Vagina (tissue), 2 donors: ENCODE measurements at regions not wholly inside any gene's neighbourhood (a gene's known extent, or its start where the extent isn't known, plus 50 kb on each side); places are given as distances from the start of the nearest gene placed in this dataset.

Experiments used
- DNase-seq, 2 donors: peaks; one replicate each; pipeline ENCODE4 v3.0.0-alpha.2; 2017; ENCODE audit errors: extremely low spot score in 2 of 2
- H3K27ac ChIP-seq: fragments of 200-600 bp; sonication (generic); one replicate; pipeline ENCODE4 v1.5.1; 2019
- H3K27me3 ChIP-seq: fragments of 200-600 bp; sonication (generic); one replicate; pipeline ENCODE4 v1.5.1; 2019
- H3K36me3 ChIP-seq, 2 donors: fragments of 200-600 bp; sonication (generic); one replicate each; pipeline ENCODE4 v1.5.1; 2017 to 2019
- H3K4me1 ChIP-seq: fragments of 200-600 bp; sonication (generic); one replicate; pipeline ENCODE4 v1.5.1; 2019
- H3K4me3 ChIP-seq, 2 donors: fragments of 200-600 bp; sonication (generic); 1 replicate in 1 of 2; 2 replicates in 1 of 2; pipeline ENCODE4 v1.5.1; 2016 to 2019
- H3K9me3 ChIP-seq: fragments of 200-600 bp; sonication (generic); one replicate; pipeline ENCODE4 v1.5.1; 2019
- POLR2A ChIP-seq, 2 donors: fragments of 450-650 bp; IDR thresholded peaks; one replicate each; pipeline ENCODE4 v1.6.1; 2017; ENCODE audit warnings: antibody characterized with exemption in 2 of 2, mild to moderate bottlenecking in 2 of 2, moderate library complexity in 2 of 2
- POLR2AphosphoS5 ChIP-seq, 2 donors: sonication (generic); formaldehyde crosslinking; IDR thresholded peaks; one replicate each; pipeline ENCODE4 v1.9.0; 2017; ENCODE audit warnings: antibody characterized with exemption in 2 of 2, mild to moderate bottlenecking in 2 of 2, low read depth in 1 of 2; ENCODE audit not compliant: insufficient read depth in 1 of 2
- intact Hi-C: fragments of 100-400 bp; cut with DNase I; formaldehyde crosslinking; loops from one replicate; pipeline ENCODE4 v1.15.1; 2023
- TF ChIP-seq, protein P1 (sequence below), 3 experiments: fragments of 450-650 bp in 2 of 3; fragments of 200-600 bp in 1 of 3; sonication (generic) in 1 of 3; IDR thresholded peaks; one replicate each; pipeline ENCODE4 v1.5.1; 2017 to 2019; ENCODE audit warnings: antibody characterized with exemption in 3 of 3, mild to moderate bottlenecking in 2 of 3, moderate library complexity in 2 of 3

DNA sequence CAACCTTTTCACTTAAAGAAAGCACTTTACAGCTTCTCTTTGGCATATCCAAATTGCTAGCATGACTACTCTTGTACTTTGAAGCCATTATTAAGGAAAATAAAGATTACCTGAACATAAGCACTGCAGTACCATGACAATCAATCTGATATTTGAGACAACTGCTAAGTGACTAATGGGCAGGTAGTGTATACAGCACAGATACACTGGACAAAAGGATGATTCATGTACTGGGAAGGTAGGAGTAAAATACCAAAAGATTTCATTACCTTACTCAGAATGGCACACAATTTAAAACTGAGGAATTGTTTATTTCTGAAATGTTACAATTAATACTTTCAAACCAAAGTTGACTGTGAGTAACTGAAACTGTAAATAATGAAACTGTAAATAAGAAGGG is 1054.3 kb upstream of the TENM4 start:
- H3K4me3 ChIP-seq: no peak overlapping the region
- H3K9me3 ChIP-seq: no peaks in the 10 kb centered on the region
- TF ChIP-seq POLR2A (IDR thresholded peaks at IDR 0.05) (no peak), POLR2AphosphoS5 (IDR thresholded peaks at IDR 0.05; ENCODE audit: insufficient read depth in 1 of 2, low read depth in 1 of 2) (no peak)
- TF ChIP-seq, protein P1, sequence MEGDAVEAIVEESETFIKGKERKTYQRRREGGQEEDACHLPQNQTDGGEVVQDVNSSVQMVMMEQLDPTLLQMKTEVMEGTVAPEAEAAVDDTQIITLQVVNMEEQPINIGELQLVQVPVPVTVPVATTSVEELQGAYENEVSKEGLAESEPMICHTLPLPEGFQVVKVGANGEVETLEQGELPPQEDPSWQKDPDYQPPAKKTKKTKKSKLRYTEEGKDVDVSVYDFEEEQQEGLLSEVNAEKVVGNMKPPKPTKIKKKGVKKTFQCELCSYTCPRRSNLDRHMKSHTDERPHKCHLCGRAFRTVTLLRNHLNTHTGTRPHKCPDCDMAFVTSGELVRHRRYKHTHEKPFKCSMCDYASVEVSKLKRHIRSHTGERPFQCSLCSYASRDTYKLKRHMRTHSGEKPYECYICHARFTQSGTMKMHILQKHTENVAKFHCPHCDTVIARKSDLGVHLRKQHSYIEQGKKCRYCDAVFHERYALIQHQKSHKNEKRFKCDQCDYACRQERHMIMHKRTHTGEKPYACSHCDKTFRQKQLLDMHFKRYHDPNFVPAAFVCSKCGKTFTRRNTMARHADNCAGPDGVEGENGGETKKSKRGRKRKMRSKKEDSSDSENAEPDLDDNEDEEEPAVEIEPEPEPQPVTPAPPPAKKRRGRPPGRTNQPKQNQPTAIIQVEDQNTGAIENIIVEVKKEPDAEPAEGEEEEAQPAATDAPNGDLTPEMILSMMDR (IDR thresholded peaks at IDR 0.05): no peak
- no peak for DNase-seq
- no peaks in the 10 kb centered on the region for H3K4me1 ChIP-seq
- intact Hi-C loops: no loop called here
- no peaks in the 10 kb centered on the region for H3K36me3 ChIP-seq
- no peaks in the 10 kb centered on the region for H3K27me3 ChIP-seq
- no peak overlapping the region for H3K27ac ChIP-seq

DNA sequence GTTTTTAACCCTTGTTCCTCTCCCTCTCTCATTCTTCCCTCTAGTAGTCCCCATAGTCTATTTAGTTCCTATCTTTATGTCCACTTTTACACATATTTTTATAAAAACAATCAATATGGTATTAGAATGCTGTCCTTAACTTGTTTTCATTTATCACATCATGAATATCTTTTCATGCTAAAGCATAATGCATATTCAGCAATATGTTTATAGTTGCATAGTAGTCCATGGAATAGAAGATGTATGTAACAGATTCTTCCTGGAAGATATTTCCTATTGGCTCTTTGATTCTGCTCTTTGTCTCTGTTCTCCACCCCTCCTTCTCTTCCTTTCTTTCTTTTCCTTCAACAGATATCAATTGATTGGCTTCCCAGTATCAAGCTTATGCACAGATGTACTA is 1047.1 kb upstream of the TENM4 start:
- no peak for TF ChIP-seq POLR2AphosphoS5 (IDR thresholded peaks at IDR 0.05; ENCODE audit: insufficient read depth in 1 of 2, low read depth in 1 of 2)
- TF ChIP-seq, protein P1 (IDR thresholded peaks at IDR 0.05): no peak
- TF ChIP-seq POLR2A (IDR thresholded peaks at IDR 0.05): no peak
- intact Hi-C loops: no loop called here
- Histone ChIP-seq H3K4me3 (no peak overlapping the region), H3K4me1 (no peaks in the 10 kb centered on the region), H3K27ac (no peak overlapping the region), H3K36me3 (no peaks in the 10 kb centered on the region), H3K27me3 (no peaks in the 10 kb centered on the region), H3K9me3 (no peaks in the 10 kb centered on the region)
- no peak for DNase-seq

DNA sequence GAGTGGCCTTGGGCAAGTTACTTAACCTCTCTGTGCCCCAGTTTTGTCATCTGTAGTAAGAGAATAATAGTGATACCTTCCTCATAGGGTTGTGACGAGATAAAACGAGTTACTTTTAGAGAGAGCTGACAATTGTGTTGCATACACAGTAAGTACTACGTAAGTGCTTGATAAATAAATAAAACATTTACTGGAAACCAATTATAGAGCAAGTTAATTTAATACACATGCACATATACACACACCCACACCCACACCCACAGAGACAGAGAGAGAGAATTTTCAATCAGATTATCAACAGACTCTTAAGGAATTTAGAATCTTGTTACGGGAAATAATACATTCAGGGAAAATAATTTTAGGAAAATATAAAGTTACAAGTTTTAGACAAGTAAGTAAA is 1045.8 kb upstream of the TENM4 start:
- no peak for DNase-seq
- no peaks in the 10 kb centered on the region for H3K27me3 ChIP-seq
- H3K9me3 ChIP-seq: no peaks in the 10 kb centered on the region
- no peaks in the 10 kb centered on the region for H3K36me3 ChIP-seq
- TF ChIP-seq, protein P1 (IDR thresholded peaks at IDR 0.05): no peak
- TF ChIP-seq POLR2A (IDR thresholded peaks at IDR 0.05): no peak
- TF ChIP-seq POLR2AphosphoS5 (IDR thresholded peaks at IDR 0.05; ENCODE audit: insufficient read depth in 1 of 2, low read depth in 1 of 2): no peak
- H3K27ac ChIP-seq: no peak overlapping the region
- H3K4me1 ChIP-seq: no peaks in the 10 kb centered on the region
- no peak overlapping the region for H3K4me3 ChIP-seq
- intact Hi-C loops: no loop called here

DNA sequence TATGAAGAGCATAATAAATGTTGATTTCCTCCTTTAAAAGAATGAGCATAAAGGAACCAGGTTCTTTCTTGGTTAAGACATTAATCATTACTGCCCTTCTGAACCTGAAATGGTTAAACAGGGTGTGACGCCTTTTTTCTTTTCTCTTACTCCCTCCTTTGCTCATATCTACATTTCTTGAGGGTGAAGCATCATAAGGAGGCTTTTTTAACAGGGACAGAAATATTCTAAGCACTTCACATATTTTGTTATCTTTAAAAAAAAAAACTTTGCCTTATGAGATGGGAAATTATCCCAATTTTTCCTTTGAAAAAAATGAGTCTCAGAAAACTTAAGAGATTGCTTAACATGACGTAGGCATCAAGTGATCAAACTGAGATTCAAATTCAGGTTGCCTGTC is 1036.3 kb upstream of the TENM4 start:
- Histone ChIP-seq H3K36me3 (no peaks in the 10 kb centered on the region), H3K4me3 (no peak overlapping the region), H3K27me3 (no peaks in the 10 kb centered on the region), H3K27ac (no peak overlapping the region), H3K9me3 (no peaks in the 10 kb centered on the region), H3K4me1 (no peaks in the 10 kb centered on the region)
- no peak for DNase-seq
- intact Hi-C loops: no loop called here
- TF ChIP-seq, protein P1 (IDR thresholded peaks at IDR 0.05): no peak
- TF ChIP-seq POLR2A (IDR thresholded peaks at IDR 0.05) (no peak), POLR2AphosphoS5 (IDR thresholded peaks at IDR 0.05; ENCODE audit: insufficient read depth in 1 of 2, low read depth in 1 of 2) (no peak)

DNA sequence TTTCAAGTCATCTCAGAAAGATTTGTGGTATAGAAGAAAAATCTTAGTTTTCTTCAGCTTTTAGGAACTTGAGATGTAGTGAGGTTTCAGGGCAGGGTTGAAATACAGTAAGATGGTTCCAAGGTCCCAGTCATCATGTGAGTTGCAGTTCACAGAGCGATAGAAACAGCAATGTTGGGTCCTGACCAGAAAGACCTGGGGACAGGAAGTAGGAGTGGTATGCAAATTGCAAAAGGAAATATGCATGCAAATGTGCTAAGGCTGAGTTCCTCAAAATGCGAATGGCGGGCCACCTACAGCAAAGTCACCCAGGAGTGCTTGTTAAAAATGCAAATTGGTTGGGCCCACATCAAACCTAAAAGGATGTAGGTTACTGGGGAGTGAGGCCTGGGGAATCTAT is 1032.7 kb upstream of the TENM4 start:
- Histone ChIP-seq H3K27ac (no peak overlapping the region), H3K27me3 (no peaks in the 10 kb centered on the region), H3K4me1 (no peaks in the 10 kb centered on the region), H3K4me3 (no peak overlapping the region), H3K9me3 (no peaks in the 10 kb centered on the region), H3K36me3 (no peaks in the 10 kb centered on the region)
- no peak for DNase-seq
- intact Hi-C loops: no loop called here
- TF ChIP-seq, protein P1 (IDR thresholded peaks at IDR 0.05): no peak
- TF ChIP-seq POLR2A (IDR thresholded peaks at IDR 0.05) (no peak), POLR2AphosphoS5 (IDR thresholded peaks at IDR 0.05; ENCODE audit: insufficient read depth in 1 of 2, low read depth in 1 of 2) (no peak)
